A673 (cell line): ENCODE measurements at regions not wholly inside any gene's neighbourhood (a gene's known extent, or its start where the extent isn't known, plus 50 kb on each side); places are given as distances from the start of the nearest gene placed in this dataset.
"Not testable (repeated sequence)": the region's sequence is repeated elsewhere in the genome, so short reads cannot be mapped to it uniquely, and the experiment has no call there.

Source experiments
- EZH2 ChIP-seq: fragments of 200-600 bp; sonication (generic); IDR thresholded peaks from 2 replicates; pipeline ENCODE4 v1.6.1; 2017; ENCODE audit warnings: borderline replicate concordance, low read depth, mild to moderate bottlenecking, mixed read lengths, antibody characterized with exemption, low read length; ENCODE audit not compliant: poor library complexity, severe bottlenecking
- TF ChIP-seq, protein P1 (sequence below): fragments of 300-800, 200-600 bp; sonication (generic); conservative IDR thresholded peaks from 2 replicates; pipeline ENCODE4 v1.5.1; 2017; ENCODE audit warnings: low read depth, mild to moderate bottlenecking, antibody characterized with exemption, low read length, moderate library complexity, mixed read lengths

DNA sequence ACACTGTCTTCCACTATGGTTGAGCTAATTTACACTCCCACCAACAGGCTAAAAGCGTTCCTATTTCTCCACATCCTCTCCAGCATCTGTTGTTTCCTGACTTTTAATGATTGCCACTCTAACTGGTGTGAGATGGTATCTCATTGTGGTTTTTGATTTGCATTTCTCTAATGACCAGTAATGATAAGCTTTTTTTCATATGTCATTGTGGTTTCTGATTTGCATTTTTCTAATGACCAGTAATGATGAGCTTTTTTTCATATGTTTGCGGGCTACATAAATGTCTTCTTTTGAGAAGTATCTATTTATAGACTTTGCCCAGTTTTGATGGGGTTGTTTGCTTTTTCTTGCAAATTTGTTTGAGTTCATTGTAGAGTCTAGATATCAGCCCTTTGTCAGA, 68.0 kb upstream of the RASA1 start:
- TF ChIP-seq, protein P1, sequence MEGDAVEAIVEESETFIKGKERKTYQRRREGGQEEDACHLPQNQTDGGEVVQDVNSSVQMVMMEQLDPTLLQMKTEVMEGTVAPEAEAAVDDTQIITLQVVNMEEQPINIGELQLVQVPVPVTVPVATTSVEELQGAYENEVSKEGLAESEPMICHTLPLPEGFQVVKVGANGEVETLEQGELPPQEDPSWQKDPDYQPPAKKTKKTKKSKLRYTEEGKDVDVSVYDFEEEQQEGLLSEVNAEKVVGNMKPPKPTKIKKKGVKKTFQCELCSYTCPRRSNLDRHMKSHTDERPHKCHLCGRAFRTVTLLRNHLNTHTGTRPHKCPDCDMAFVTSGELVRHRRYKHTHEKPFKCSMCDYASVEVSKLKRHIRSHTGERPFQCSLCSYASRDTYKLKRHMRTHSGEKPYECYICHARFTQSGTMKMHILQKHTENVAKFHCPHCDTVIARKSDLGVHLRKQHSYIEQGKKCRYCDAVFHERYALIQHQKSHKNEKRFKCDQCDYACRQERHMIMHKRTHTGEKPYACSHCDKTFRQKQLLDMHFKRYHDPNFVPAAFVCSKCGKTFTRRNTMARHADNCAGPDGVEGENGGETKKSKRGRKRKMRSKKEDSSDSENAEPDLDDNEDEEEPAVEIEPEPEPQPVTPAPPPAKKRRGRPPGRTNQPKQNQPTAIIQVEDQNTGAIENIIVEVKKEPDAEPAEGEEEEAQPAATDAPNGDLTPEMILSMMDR, result not testable (repeated sequence)
- not testable (repeated sequence) for TF ChIP-seq EZH2
